RWPE1 (cell line): ENCODE measurements at regions not wholly inside any gene's neighbourhood (a gene's known extent, or its start where the extent isn't known, plus 50 kb on each side); places are given as distances from the start of the nearest gene placed in this dataset.

Experiments
- CTCF ChIA-PET: fragments of 350-600 bp; sonication (Branson Sonifier 250); formaldehyde crosslinking; extraction: SDS; loops from one replicate; lab custom pipeline; 2021; lab: Yijun Ruan, JAX
- POLR2A ChIA-PET: fragments of 400-600 bp; formaldehyde crosslinking; extraction: SDS; loops from one replicate; lab custom pipeline; 2020; ENCODE audit warnings: antibody characterized with exemption; ENCODE audit not compliant: low non-redundant PET; lab: Yijun Ruan, JAX
- DNase-seq: peaks from one replicate; pipeline ENCODE4 v3.0.0; 2012; ENCODE audit warnings: low spot score
- H3K27ac ChIP-seq: fragments of 450-650 bp; 2 replicates; pipeline ENCODE4 v1.5.1; 2017
- CTCF ChIP-seq: fragments of 450-650 bp; conservative IDR thresholded peaks from 2 replicates; pipeline ENCODE4 v1.5.1; 2017; ENCODE audit warnings: low read depth, mild to moderate bottlenecking

GRCh38 chr4:179919587-179919986, 2323.6 kb upstream of the TENM3 start:
- no peak overlapping the region for H3K27ac ChIP-seq
- no peak for TF ChIP-seq CTCF
- ChIA-PET CTCF (no interaction called here), POLR2A (no interaction called here)
- DNase-seq, result no peak

- POLR2A ChIA-PET, result no interaction called here
- DNase-seq, result no peak
- H3K27ac ChIP-seq, result no peak overlapping the region
- TF ChIP-seq CTCF, result no peak
- CTCF ChIA-PET, result no interaction called here
Observed at GRCh38 chr4:179927473-179927872, 2315.7 kb upstream of the TENM3 start.

GRCh38 chr4:179941911-179942310, 2301.3 kb upstream of the TENM3 start:
- CTCF ChIA-PET, result no interaction called here
- H3K27ac ChIP-seq, result no peak overlapping the region
- no peak for TF ChIP-seq CTCF
- POLR2A ChIA-PET, result no interaction called here
- DNase-seq, result no peak

GRCh38 chr4:179976777-179977176, 2266.4 kb upstream of the TENM3 start:
- no peak overlapping the region for H3K27ac ChIP-seq
- no peak for TF ChIP-seq CTCF
- CTCF ChIA-PET, result no interaction called here
- DNase-seq, result no peak
- POLR2A ChIA-PET, result no interaction called here

- ChIA-PET POLR2A (no interaction called here), CTCF (no interaction called here)
- DNase-seq, result no peak
- H3K27ac ChIP-seq, result no peak overlapping the region
- TF ChIP-seq CTCF, result no peak
Observed at GRCh38 chr4:179977378-179977777, 2265.8 kb upstream of the TENM3 start.

- DNase-seq, result no peak
- TF ChIP-seq CTCF, result no peak
- no peak overlapping the region for H3K27ac ChIP-seq
- POLR2A ChIA-PET, result no interaction called here
- CTCF ChIA-PET, result no interaction called here
Observed at GRCh38 chr4:179981161-179981560, 2262.0 kb upstream of the TENM3 start.

GRCh38 chr4:179989975-179990374, 2253.2 kb upstream of the TENM3 start:
- CTCF ChIA-PET, result no interaction called here
- no peak overlapping the region for H3K27ac ChIP-seq
- POLR2A ChIA-PET, result no interaction called here
- TF ChIP-seq CTCF, result no peak
- DNase-seq, result no peak
